Suppressor macrophage treated with lipopolysaccharide for 4 hours (primary cell): ENCODE measurements at regions not wholly inside any gene's neighbourhood (a gene's known extent, or its start where the extent isn't known, plus 50 kb on each side); places are given as distances from the start of the nearest gene placed in this dataset.
"Not testable (repeated sequence)": the region's sequence is repeated elsewhere in the genome, so short reads cannot be mapped to it uniquely, and the experiment has no call there.

ENCODE experiments used
- DNase-seq: peaks from one replicate; pipeline ENCODE4 v3.0.0-alpha.2; 2020

GRCh38 chr21:28333578-28334075, 659.0 kb downstream of the LTN1 start:
- DNase-seq, result peak; percentile 29

GRCh38 chr21:28332796-28333195, 659.9 kb downstream of the LTN1 start:
- DNase-seq, result no peak

- DNase-seq, result no peak
Measured at GRCh38 chr21:28325618-28326017, 667.1 kb downstream of the LTN1 start.

GRCh38 chr21:28324690-28325089, 668.0 kb downstream of the LTN1 start:
- DNase-seq, result no peak

- DNase-seq, result peak; percentile 1
Measured at GRCh38 chr21:28317177-28317950, 675.3 kb downstream of the LTN1 start.

DNA sequence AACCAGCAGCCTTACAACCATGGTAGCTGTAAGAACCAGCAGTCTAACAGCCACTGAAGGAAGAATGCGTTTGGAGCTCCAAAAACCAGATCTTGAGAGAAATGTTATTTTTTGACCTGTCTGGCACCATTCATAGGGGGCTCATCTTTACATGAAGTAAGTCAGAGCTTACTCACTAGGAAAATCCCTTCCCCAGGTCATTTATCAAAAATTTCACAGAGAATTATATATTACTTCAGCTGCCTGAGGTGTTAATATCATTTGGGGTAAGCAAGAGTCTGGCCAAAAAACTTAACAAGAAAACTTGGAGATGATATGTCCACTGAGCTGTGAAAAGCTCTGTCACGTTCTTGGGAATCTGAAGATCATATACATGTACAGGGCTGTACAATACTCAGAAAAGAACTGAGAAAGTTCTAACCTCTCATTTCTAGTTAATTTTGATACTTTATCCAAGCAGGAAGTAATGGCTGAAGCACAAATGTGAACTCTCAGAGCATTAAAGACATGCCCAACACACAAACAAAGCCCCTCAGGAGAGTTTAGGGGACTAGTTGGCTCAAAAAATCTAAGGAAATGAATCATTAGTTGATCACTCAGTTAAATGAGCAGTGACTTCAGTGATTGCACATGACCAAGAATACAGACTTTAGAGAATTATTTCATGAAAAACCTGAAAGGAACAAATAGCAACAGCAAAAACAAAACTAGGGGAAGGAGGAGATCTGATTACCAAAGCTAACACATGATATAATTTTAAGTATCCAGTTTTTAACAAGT, 681.1 kb downstream of the LTN1 start:
- no peak for DNase-seq

GRCh38 chr21:28310711-28311110, 682.0 kb downstream of the LTN1 start:
- no peak for DNase-seq

GRCh38 chr21:28310171-28310685, 682.4 kb downstream of the LTN1 start:
- DNase-seq, result no peak

DNA sequence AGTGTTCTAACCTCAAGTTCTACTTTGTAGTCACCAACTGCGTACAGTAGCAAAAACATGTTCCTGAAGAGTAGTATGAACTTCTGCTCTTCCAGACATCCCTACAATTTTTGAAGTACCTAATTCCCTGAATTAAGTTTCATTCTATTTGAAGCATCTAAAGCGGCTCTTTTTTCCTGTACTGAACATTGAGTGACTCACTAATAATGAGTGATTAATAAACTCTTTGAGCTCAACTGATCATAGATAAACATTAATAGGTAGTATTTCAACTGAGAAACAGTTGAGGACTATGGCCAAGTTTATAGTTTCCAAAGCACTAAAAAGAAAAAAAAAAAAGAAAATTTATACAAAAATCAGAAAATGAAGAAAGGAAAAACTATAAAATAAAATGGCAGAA, 683.1 kb downstream of the LTN1 start:
- no peak for DNase-seq

DNA sequence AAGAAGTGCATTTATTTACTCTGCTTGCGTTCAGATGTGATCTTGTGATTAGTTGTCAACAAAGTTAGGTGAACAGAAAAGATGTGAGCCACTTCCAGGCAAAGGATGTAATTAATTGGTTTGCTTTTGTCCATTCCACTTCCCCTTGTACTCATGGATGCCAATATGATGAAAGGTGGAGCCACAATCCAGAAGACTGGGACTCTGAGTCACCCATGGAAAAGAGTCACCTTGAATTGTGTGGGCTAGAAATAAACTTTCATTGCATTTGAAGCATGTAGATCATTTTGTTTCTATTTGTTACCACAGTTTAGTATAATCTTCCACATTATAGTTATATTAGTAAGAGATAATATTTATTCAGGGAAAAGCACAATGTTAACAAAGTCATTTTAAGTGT, 684.2 kb downstream of the LTN1 start:
- no peak for DNase-seq

DNA sequence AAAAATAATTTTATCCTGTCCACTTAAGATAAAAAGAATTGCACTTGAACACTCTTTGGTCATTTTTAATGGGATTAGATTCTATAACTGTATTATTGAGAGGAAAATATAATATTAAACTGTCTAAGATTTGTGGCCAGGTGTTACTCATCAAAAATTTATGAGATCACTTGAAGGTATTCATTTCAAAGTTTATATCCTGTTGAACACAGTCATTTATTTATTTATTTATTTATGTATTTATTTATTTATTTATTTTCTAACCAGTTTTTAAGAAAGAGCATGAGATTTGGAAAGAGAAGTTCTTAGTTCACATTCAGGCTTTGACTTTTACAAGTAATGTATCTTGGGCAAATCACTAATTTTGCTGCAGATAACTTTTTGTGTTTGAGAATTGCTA, 692.7 kb downstream of the LTN1 start:
- DNase-seq, result no peak

DNA sequence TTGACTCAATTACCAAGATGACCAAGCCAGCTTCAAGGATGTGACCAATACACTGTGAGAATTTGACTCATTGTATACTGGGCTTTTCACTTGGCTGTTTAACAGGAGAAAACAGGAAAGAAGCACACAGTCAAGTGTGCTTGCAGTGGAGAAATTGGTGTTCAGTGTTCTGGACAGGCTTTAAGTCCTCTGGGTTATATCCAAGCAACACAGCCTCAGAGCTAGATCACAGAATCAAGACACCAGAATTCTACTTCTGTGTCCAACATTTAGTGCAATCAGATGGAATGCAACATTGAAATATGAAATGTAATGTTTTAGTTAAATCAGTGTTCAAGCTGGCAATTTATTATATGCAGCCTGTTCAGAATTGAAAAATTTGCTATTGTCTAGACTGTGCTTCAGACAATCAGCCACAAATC, 694.4 kb downstream of the LTN1 start:
- DNase-seq, result no peak

- DNase-seq, result no peak
Measured at GRCh38 chr21:28294051-28294450, 698.6 kb downstream of the LTN1 start.

- DNase-seq, result no peak
Measured at GRCh38 chr21:28283641-28284490, 708.8 kb downstream of the LTN1 start.

DNA sequence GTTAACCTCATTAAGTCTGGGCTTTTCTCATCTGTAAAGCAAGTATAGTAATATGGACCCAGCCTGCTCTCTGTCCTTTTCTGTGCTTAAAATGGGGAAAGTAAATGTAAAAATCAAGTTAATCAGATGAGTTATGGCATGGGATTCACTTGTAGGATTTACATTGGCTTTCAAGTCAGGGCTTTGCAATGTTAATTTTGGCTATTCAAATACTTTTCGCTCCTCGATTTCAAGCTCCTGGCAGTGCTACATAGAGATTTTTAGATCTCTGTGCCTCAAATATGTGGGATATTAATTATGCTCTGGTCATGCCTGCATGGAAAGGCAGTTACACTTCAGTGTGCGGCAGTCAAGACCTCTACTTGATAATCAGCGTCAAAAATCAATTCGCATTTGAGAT, 709.8 kb downstream of the LTN1 start:
- DNase-seq, result no peak

- not testable (repeated sequence) for DNase-seq
Measured at GRCh38 chr21:28281357-28281756, 711.3 kb downstream of the LTN1 start.

- DNase-seq, result no peak
Measured at GRCh38 chr21:28280611-28281010, 712.1 kb downstream of the LTN1 start.

GRCh38 chr21:28277324-28277723, 715.4 kb downstream of the LTN1 start:
- DNase-seq, result no peak

DNA sequence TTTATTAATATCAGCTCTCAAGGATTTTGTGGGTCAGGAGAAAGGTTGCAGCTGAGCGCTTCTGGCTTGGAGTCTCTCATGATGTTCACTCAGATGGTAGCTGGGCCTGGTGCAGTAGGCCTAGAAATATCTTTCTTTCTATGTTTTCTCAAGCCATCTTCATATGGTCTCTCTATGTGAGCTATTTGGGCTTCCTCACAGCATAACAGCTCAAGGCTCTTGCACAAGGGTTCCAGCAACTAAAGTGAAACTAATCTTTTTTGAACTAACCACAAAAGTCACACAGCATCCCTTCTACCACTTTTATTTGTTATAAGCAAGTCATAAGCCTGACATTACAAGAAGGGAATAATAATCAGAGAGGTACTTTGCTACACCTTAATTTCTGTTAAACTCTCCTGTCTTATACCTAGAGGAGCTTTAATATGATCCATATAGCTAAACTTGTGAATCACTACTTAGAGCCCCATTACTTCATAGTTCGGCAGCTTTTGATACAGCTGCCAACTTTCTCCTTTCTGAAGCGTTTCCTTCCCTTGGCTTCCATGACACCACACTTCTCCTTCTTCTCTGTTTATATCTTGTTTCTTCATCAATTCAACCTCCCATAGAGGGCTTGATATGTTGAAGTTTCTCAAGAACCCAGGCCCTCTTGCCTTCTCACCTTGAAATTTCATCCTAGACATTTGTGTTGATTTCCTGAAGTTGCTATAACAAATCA, 720.2 kb downstream of the LTN1 start:
- DNase-seq, result peak; percentile 9

DNA sequence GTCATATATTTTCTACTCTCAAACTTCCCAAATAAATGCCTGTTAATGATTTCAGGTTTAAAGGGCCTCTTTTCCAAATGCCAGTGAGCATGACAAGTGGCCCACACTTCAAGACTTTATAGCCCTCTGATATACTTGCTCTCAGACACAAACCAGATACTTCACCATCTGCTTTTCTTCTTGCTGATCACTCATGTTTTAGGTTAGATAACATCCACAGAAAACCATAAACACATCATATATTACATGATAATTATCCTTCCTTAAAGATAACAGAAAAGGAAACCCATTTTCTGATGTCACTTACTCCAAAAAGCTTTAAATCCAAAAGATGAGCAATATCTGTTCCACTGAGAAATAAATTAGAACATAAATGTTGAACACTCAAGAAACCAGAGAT, 723.5 kb downstream of the LTN1 start:
- no peak for DNase-seq

DNA sequence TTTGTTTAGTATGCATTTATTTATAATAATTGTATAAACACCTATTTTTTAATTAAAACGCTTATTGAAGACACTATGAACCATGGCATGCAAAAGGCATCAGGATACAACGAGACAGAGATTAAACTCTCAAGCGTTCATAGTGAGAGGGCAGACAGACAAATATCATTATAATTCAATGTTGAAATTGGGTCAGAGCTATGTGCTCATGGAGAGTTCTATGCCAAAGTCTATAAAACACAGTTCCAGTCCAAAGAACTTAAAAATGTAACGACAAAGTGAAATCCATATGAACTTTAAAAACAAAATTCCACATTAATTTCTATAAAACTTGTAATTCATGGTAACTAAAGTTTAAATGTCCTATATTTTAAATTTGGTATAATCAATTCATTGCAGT, 724.0 kb downstream of the LTN1 start:
- no peak for DNase-seq

GRCh38 chr21:28267449-28267848, 725.2 kb downstream of the LTN1 start:
- DNase-seq, result no peak
